Liver (tissue), 8 donors: ENCODE measurements at regions not wholly inside any gene's neighbourhood (a gene's known extent, or its start where the extent isn't known, plus 50 kb on each side); places are given as distances from the start of the nearest gene placed in this dataset.

Source experiments
- DNase-seq: peaks from one replicate; pipeline ENCODE4 v3.0.0-alpha.2; 2017; ENCODE audit warnings: low spot score
- H3K27ac ChIP-seq, 2 donors: one replicate each; pipeline ENCODE4 v1.7.0; 2013; ENCODE audit warnings: inconsistent platforms in 2 of 2, low read length in 2 of 2, control low read depth in 1 of 2, low read depth in 1 of 2, mild to moderate bottlenecking in 1 of 2
- H3K27me3 ChIP-seq, 4 donors: one replicate each; pipeline versions ENCODE4 v1.6.1 to v1.7.0; 2013; ENCODE audit warnings: low read length in 3 of 4, inconsistent platforms in 1 of 4, mild to moderate bottlenecking in 1 of 4, moderate library complexity in 1 of 4; ENCODE audit not compliant: control insufficient read depth in 4 of 4, insufficient read depth in 4 of 4
- H3K36me3 ChIP-seq, 4 donors: one replicate each; pipeline versions ENCODE4 v1.6.1 to v1.7.0; 2013; ENCODE audit warnings: low read length in 3 of 4, mild to moderate bottlenecking in 3 of 4, low read depth in 1 of 4, moderate library complexity in 1 of 4; ENCODE audit not compliant: control insufficient read depth in 4 of 4, insufficient read depth in 3 of 4
- H3K4me1 ChIP-seq, 4 donors: one replicate each; pipeline versions ENCODE4 v1.6.1 to v1.7.0; 2013; ENCODE audit warnings: low read length in 3 of 4, mild to moderate bottlenecking in 3 of 4, moderate library complexity in 1 of 4; ENCODE audit not compliant: control insufficient read depth in 4 of 4, insufficient read depth in 4 of 4
- H3K4me3 ChIP-seq, 3 donors: one replicate each; pipeline versions ENCODE4 v1.6.1 to v1.7.0; 2013; ENCODE audit warnings: low read length in 3 of 3, control low read depth in 1 of 3, low read depth in 1 of 3, mild to moderate bottlenecking in 1 of 3
- H3K9ac ChIP-seq, 2 donors: one replicate each; pipeline ENCODE4 v1.7.0; 2013; ENCODE audit warnings: low read length in 2 of 2, mild to moderate bottlenecking in 2 of 2, moderate library complexity in 2 of 2, control low read depth in 1 of 2, low read depth in 1 of 2
- H3K9me3 ChIP-seq, 4 donors: one replicate each; pipeline versions ENCODE4 v1.6.1 to v1.7.0; 2013; ENCODE audit warnings: low read length in 3 of 4; ENCODE audit not compliant: control insufficient read depth in 4 of 4
- EGR1 ChIP-seq, 2 donors: IDR thresholded peaks; 2 replicates each; pipeline ENCODE4 v1.6.1; 2016 to 2018; ENCODE audit warnings: antibody characterized with exemption in 2 of 2, low read depth in 2 of 2
- FOXA2 ChIP-seq: IDR thresholded peaks from 2 replicates; pipeline ENCODE4 v1.6.1; 2016; ENCODE audit warnings: antibody characterized with exemption
- GABPA ChIP-seq, 2 donors: IDR thresholded peaks in 1 of 2; conservative IDR thresholded peaks in 1 of 2; 2 replicates each; pipeline ENCODE4 v1.6.1; 2016; ENCODE audit warnings: antibody characterized with exemption in 2 of 2, mild to moderate bottlenecking in 1 of 2, moderate library complexity in 1 of 2
- HNF4A ChIP-seq, 2 donors: conservative IDR thresholded peaks; 2 replicates each; pipeline ENCODE4 v1.6.1; 2016; ENCODE audit warnings: antibody characterized with exemption in 2 of 2, mild to moderate bottlenecking in 2 of 2
- HNF4G ChIP-seq: IDR thresholded peaks from 2 replicates; pipeline ENCODE4 v1.6.1; 2016; ENCODE audit warnings: antibody characterized with exemption
- JUND ChIP-seq, 2 donors: IDR thresholded peaks; 2 replicates each; pipeline ENCODE4 v1.6.1; 2016; ENCODE audit warnings: antibody characterized with exemption in 2 of 2
- RAD21 ChIP-seq, 2 donors: IDR thresholded peaks; 2 replicates each; pipeline ENCODE4 v1.6.1; 2016; ENCODE audit warnings: antibody characterized with exemption in 2 of 2, mild to moderate bottlenecking in 2 of 2
- REST ChIP-seq: IDR thresholded peaks from 2 replicates; pipeline ENCODE4 v1.6.1; 2016; ENCODE audit warnings: antibody characterized with exemption, mild to moderate bottlenecking
- TAF1 ChIP-seq: conservative IDR thresholded peaks from 2 replicates; pipeline ENCODE4 v1.6.1; 2016; ENCODE audit warnings: antibody characterized with exemption, mild to moderate bottlenecking
- ZBTB33 ChIP-seq: IDR thresholded peaks from 2 replicates; pipeline ENCODE4 v1.6.1; 2016; ENCODE audit warnings: antibody characterized with exemption
- WGBS: extraction: QIAGEN DNeasy Blood & Tissue Kit; methylation state at CpG from one replicate; pipeline ENCODE4 v1.1.7; 2013; 5-methylcytosine and 5-hydroxymethylcytosine counted together
- TF ChIP-seq, protein P1 (sequence below): fragments of 150-350 bp; IDR thresholded peaks from 2 replicates; pipeline ENCODE4 v1.5.1; 2017; ENCODE audit warnings: improper control_type of control experiment, low read depth, low read length; ENCODE audit not compliant: missing input control
- TF ChIP-seq, protein P2 (sequence below): IDR thresholded peaks from 2 replicates; pipeline ENCODE4 v1.6.1; 2016; ENCODE audit warnings: antibody characterized with exemption
- TF ChIP-seq, protein P3 (sequence below): IDR thresholded peaks from 2 replicates; pipeline ENCODE4 v1.6.1; 2016; ENCODE audit warnings: antibody characterized with exemption
- donor health status: healthy.
- donor health status: healthy.
- donor health status: healthy.
- donor health status: healthy.
- donor health status: healthy.

DNA sequence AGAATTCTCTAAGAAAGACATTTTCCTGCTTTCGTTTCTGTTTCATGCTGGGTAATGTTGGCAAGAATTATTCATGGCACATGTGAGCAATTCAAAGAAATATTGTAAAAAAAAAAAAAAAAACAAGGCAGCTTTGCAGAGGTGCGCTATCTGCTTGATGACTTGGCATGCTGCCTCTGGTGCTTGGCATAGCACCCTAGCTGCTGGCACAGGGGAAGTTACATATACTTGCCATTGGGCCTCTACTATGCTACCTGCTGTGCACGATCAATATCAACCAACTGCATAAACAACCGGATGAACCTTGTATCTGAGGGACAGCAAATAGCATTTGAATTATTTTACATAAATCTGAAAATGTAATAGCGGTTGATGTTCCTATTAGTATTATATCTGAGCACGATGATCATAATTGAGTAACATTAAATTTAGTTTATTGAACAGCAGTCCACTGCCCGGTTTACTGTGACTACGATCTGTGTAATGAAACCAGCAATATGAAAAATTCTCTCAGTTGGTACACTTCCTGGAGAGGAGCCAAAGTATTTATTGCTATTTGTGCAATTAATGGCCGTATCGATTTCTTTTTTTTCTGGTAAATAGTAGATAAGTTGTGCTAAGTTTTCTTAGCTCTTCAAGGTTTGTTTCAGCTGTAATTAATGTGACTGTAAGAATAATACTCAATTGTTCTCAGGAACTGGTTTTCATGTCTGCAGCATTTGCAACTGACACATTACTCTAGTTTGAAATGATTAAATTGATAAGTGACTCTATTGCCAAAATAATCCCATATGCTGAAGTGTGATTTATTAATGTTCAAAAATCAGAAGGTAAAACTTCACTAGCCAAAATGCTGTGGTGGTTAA lies 717.3 kb downstream of the DACH1 start:
- DNase-seq: no peak
- no peaks in the 10 kb centered on the region for H3K36me3 ChIP-seq
- TF ChIP-seq TAF1: no peak
- H3K27ac ChIP-seq: no peak overlapping the region
- no peaks in the 10 kb centered on the region for H3K4me1 ChIP-seq
- no peaks in the 10 kb centered on the region for H3K27me3 ChIP-seq
- WGBS: 83% methylated on average over 10 of the region's 10 CpGs
- no peak overlapping the region for H3K9ac ChIP-seq
- no peaks in the 10 kb centered on the region for H3K9me3 ChIP-seq
- H3K4me3 ChIP-seq: no peak overlapping the region

- no peaks in the 10 kb centered on the region for H3K9me3 ChIP-seq
- WGBS: 68% methylated on average over 3 of the region's 3 CpGs
- H3K27ac ChIP-seq: no peak overlapping the region
- peaks cover 0 to under 1% (median 0%) of the 10 kb centered on the region in 4 donors for H3K27me3 ChIP-seq
- no peaks in the 10 kb centered on the region for H3K36me3 ChIP-seq
- DNase-seq: no peak
- TF ChIP-seq FOXA2: no peak
- no peak for TF ChIP-seq HNF4A (conservative IDR thresholded peaks at IDR 0.05)
- TF ChIP-seq REST: no peak
- no peak for TF ChIP-seq EGR1 (IDR thresholded peaks at IDR 0.05; ENCODE audit: low read depth in 2 of 2)
- TF ChIP-seq TAF1: no peak
- TF ChIP-seq RAD21 (IDR thresholded peaks at IDR 0.05): no peak
- TF ChIP-seq GABPA (IDR thresholded peaks at IDR 0.05 in 1 of 2, conservative IDR thresholded peaks at IDR 0.05 in 1 of 2): no peak
- TF ChIP-seq, protein P1, sequence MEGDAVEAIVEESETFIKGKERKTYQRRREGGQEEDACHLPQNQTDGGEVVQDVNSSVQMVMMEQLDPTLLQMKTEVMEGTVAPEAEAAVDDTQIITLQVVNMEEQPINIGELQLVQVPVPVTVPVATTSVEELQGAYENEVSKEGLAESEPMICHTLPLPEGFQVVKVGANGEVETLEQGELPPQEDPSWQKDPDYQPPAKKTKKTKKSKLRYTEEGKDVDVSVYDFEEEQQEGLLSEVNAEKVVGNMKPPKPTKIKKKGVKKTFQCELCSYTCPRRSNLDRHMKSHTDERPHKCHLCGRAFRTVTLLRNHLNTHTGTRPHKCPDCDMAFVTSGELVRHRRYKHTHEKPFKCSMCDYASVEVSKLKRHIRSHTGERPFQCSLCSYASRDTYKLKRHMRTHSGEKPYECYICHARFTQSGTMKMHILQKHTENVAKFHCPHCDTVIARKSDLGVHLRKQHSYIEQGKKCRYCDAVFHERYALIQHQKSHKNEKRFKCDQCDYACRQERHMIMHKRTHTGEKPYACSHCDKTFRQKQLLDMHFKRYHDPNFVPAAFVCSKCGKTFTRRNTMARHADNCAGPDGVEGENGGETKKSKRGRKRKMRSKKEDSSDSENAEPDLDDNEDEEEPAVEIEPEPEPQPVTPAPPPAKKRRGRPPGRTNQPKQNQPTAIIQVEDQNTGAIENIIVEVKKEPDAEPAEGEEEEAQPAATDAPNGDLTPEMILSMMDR: no peak
- TF ChIP-seq, protein P2, sequence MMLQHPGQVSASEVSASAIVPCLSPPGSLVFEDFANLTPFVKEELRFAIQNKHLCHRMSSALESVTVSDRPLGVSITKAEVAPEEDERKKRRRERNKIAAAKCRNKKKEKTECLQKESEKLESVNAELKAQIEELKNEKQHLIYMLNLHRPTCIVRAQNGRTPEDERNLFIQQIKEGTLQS: no peak
- no peak for TF ChIP-seq JUND (IDR thresholded peaks at IDR 0.05)
- TF ChIP-seq, protein P3, sequence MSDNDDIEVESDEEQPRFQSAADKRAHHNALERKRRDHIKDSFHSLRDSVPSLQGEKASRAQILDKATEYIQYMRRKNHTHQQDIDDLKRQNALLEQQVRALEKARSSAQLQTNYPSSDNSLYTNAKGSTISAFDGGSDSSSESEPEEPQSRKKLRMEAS: no peak
- no peak for TF ChIP-seq ZBTB33
- TF ChIP-seq HNF4G: no peak
- H3K4me1 ChIP-seq: no peaks in the 10 kb centered on the region
- no peak overlapping the region for H3K9ac ChIP-seq
- no peak overlapping the region for H3K4me3 ChIP-seq
Measured at GRCh38 chr13:71149046-71149445, 718.0 kb downstream of the DACH1 start.
